ENCODE measurements at regions not wholly inside any gene's neighbourhood (a gene's known extent, or its start where the extent isn't known, plus 50 kb on each side); places are given as distances from the start of the nearest gene placed in this dataset.

DNA sequence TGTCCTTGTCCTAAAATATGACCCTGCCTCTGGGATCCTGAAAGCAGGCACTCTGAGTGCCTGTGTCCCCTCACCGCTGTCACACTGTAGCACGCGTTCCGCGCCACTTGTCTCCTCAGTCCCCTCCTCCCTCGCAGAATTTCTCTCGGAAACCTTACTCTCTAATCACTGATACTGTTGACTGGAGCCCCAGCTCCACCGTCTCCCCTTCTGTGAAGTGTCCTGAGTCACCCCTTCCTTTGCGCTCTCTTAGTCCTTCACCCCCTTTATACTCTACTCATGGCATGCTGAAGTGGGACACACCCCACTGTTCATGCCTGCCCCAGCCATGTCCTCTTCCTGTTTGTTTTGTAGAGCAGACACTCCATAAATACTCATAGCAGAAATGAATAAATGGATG, 104.7 kb downstream of the ZNF664 start:
- H4K91ac ChIP-seq (ENCODE audit: low read depth, low read length, poor library complexity), result no peak overlapping the region
- no peak overlapping the region for H2BK5ac ChIP-seq (ENCODE audit: low read length)
- H4K8ac ChIP-seq (ENCODE audit: low read depth, low read length), result no peak overlapping the region
- no peak overlapping the region for H3K4ac ChIP-seq (ENCODE audit: low read length)
- H3K4me3 ChIP-seq (ENCODE audit: low read length in 2 of 2), result no peak overlapping the region
- H2AFZ ChIP-seq (ENCODE audit: low read length), result no peak overlapping the region
- H3K9me3 ChIP-seq (replicated peaks in 1 of 2; ENCODE audit: control insufficient read depth in 2 of 2, insufficient read depth in 1 of 2, low read depth in 1 of 2, low read length in 2 of 2), result no peaks in the 10 kb centered on the region
- no CpG with 5 or more reads among the region's 9 CpGs for WGBS, 2 donors (ENCODE audit: extremely low coverage in 2 of 2, insufficient read length in 2 of 2, insufficient replicate concordance in 1 of 2)
- no peaks in the 10 kb centered on the region for H3K79me1 ChIP-seq (ENCODE audit: low read depth, low read length)
- H3K36me3 ChIP-seq (replicated peaks in 1 of 2; ENCODE audit: control insufficient read depth in 2 of 2, insufficient read depth in 2 of 2, low read length in 2 of 2), result no peaks in the 10 kb centered on the region
- H3K27me3 ChIP-seq (ENCODE audit: control insufficient read depth in 3 of 3, insufficient read depth in 3 of 3, low read depth in 1 of 3, low read length in 3 of 3), result no peaks in the 10 kb centered on the region
- H3K18ac ChIP-seq (ENCODE audit: low read length), result no peak overlapping the region
- H3K9ac ChIP-seq (ENCODE audit: low read depth, low read length, poor library complexity), result no peak overlapping the region
- no peak overlapping the region for H2AK5ac ChIP-seq (ENCODE audit: low read depth, low read length)
- no peak overlapping the region for H3K14ac ChIP-seq (ENCODE audit: low read length)
- DNase-seq (ENCODE audit: low spot score), result no peak
- no peak overlapping the region for H2BK12ac ChIP-seq (ENCODE audit: low read length)
- no peak overlapping the region for H3K4me2 ChIP-seq (ENCODE audit: insufficient read depth, low read length, poor library complexity, severe bottlenecking)
- H3K23ac ChIP-seq (ENCODE audit: low read depth, low read length, poor library complexity), result no peak overlapping the region
- H3K4me1 ChIP-seq (ENCODE audit: control insufficient read depth in 2 of 2, insufficient read depth in 1 of 2, low read depth in 1 of 2, low read length in 2 of 2), result peaks cover 15 to 17% of the 10 kb centered on the region in 2 donors
- H2BK15ac ChIP-seq (ENCODE audit: low read length), result no peak overlapping the region
- no peak overlapping the region for H2BK120ac ChIP-seq (ENCODE audit: low read depth, low read length)
- H3K27ac ChIP-seq (replicated peaks; ENCODE audit: low read length), result no peak overlapping the region

DNA sequence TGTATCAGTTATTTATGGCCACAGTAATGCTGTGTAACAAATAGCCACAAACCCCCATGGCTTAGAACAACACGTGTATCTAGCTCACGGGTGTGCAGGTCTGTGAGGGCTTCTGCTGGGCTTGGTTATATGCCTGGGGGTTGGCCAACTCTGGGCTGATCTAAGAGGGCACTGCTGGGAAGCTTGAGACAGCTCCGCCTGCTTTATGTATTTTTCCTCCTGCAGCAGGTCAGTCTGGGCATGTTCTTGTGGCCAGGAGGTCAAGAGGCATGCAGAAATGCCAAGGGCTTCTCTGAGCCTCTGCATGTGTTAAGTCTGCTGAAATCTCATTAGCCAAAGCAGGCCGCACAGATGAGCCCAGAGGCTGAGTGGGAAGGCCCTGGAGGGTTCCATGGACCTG, 105.8 kb downstream of the ZNF664 start:
- no peaks in the 10 kb centered on the region for H3K27me3 ChIP-seq (ENCODE audit: control insufficient read depth in 3 of 3, insufficient read depth in 3 of 3, low read depth in 1 of 3, low read length in 3 of 3)
- no peak overlapping the region for H2BK15ac ChIP-seq (ENCODE audit: low read length)
- H3K36me3 ChIP-seq (replicated peaks in 1 of 2; ENCODE audit: control insufficient read depth in 2 of 2, insufficient read depth in 2 of 2, low read length in 2 of 2), result no peaks in the 10 kb centered on the region
- peaks cover 6 to 8% of the 10 kb centered on the region in 2 donors for H3K4me1 ChIP-seq (ENCODE audit: control insufficient read depth in 2 of 2, insufficient read depth in 1 of 2, low read depth in 1 of 2, low read length in 2 of 2)
- WGBS, 2 donors (ENCODE audit: extremely low coverage in 2 of 2, insufficient read length in 2 of 2, insufficient replicate concordance in 1 of 2), result no CpG with 5 or more reads among the region's 4 CpGs
- no peak overlapping the region for H3K23ac ChIP-seq (ENCODE audit: low read depth, low read length, poor library complexity)
- H3K9me3 ChIP-seq (replicated peaks in 1 of 2; ENCODE audit: control insufficient read depth in 2 of 2, insufficient read depth in 1 of 2, low read depth in 1 of 2, low read length in 2 of 2), result no peaks in the 10 kb centered on the region
- no peaks in the 10 kb centered on the region for H3K79me1 ChIP-seq (ENCODE audit: low read depth, low read length)
- H3K18ac ChIP-seq (ENCODE audit: low read length), result no peak overlapping the region
- no peak overlapping the region for H2BK120ac ChIP-seq (ENCODE audit: low read depth, low read length)
- no peak overlapping the region for H3K9ac ChIP-seq (ENCODE audit: low read depth, low read length, poor library complexity)
- no peak overlapping the region for H2BK12ac ChIP-seq (ENCODE audit: low read length)
- H3K27ac ChIP-seq (replicated peaks; ENCODE audit: low read length), result no peak overlapping the region
- H3K4me3 ChIP-seq (ENCODE audit: low read length in 2 of 2), result no peak overlapping the region
- no peak overlapping the region for H4K8ac ChIP-seq (ENCODE audit: low read depth, low read length)
- no peak overlapping the region for H2AFZ ChIP-seq (ENCODE audit: low read length)
- H2AK5ac ChIP-seq (ENCODE audit: low read depth, low read length), result no peak overlapping the region
- no peak overlapping the region for H3K14ac ChIP-seq (ENCODE audit: low read length)
- no peak for DNase-seq (ENCODE audit: low spot score)
- no peak overlapping the region for H3K4me2 ChIP-seq (ENCODE audit: insufficient read depth, low read length, poor library complexity, severe bottlenecking)
- H2BK5ac ChIP-seq (ENCODE audit: low read length), result no peak overlapping the region
- H4K91ac ChIP-seq (ENCODE audit: low read depth, low read length, poor library complexity), result no peak overlapping the region
- no peak overlapping the region for H3K4ac ChIP-seq (ENCODE audit: low read length)

DNA sequence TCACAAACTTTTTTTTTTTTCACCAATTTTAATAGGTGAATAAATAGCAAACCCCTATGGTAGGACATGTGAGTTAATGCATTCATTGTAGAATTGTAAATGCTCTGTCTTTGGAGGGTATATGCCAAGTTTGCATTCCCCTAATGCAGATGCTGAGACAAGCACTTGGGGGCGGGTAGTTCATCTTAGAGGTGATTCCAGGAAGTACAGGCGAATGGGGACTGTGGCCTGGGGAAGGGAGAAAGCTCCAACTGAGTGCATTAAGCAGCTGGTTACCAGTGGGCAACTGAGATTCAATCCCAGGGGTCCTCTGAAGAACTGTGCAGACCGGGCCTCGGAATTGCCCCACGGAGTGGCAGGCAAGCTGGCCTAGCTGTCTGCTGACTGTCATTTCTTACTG, 107.6 kb downstream of the ZNF664 start:
- H3K4me1 ChIP-seq (ENCODE audit: control insufficient read depth in 2 of 2, insufficient read depth in 1 of 2, low read depth in 1 of 2, low read length in 2 of 2), result peaks cover under 1 to 6% of the 10 kb centered on the region in 2 donors
- no peaks in the 10 kb centered on the region for H3K79me1 ChIP-seq (ENCODE audit: low read depth, low read length)
- H2AFZ ChIP-seq (ENCODE audit: low read length), result no peak overlapping the region
- no peaks in the 10 kb centered on the region for H3K27me3 ChIP-seq (ENCODE audit: control insufficient read depth in 3 of 3, insufficient read depth in 3 of 3, low read depth in 1 of 3, low read length in 3 of 3)
- H3K36me3 ChIP-seq (replicated peaks in 1 of 2; ENCODE audit: control insufficient read depth in 2 of 2, insufficient read depth in 2 of 2, low read length in 2 of 2), result no peaks in the 10 kb centered on the region
- no peak overlapping the region for H3K4me3 ChIP-seq (ENCODE audit: low read length in 2 of 2)
- no CpG with 5 or more reads among the region's 5 CpGs for WGBS, 2 donors (ENCODE audit: extremely low coverage in 2 of 2, insufficient read length in 2 of 2, insufficient replicate concordance in 1 of 2)
- H2BK120ac ChIP-seq (ENCODE audit: low read depth, low read length), result no peak overlapping the region
- H3K4me2 ChIP-seq (ENCODE audit: insufficient read depth, low read length, poor library complexity, severe bottlenecking), result no peak overlapping the region
- H2BK12ac ChIP-seq (ENCODE audit: low read length), result no peak overlapping the region
- no peak for DNase-seq (ENCODE audit: low spot score)
- no peak overlapping the region for H4K8ac ChIP-seq (ENCODE audit: low read depth, low read length)
- no peaks in the 10 kb centered on the region for H3K9me3 ChIP-seq (replicated peaks in 1 of 2; ENCODE audit: control insufficient read depth in 2 of 2, insufficient read depth in 1 of 2, low read depth in 1 of 2, low read length in 2 of 2)
- H3K4ac ChIP-seq (ENCODE audit: low read length), result no peak overlapping the region
- H4K91ac ChIP-seq (ENCODE audit: low read depth, low read length, poor library complexity), result no peak overlapping the region
- no peak overlapping the region for H2AK5ac ChIP-seq (ENCODE audit: low read depth, low read length)
- no peak overlapping the region for H3K9ac ChIP-seq (ENCODE audit: low read depth, low read length, poor library complexity)
- peak overlapping the region; percentile 62 for H3K18ac ChIP-seq (ENCODE audit: low read length)
- H2BK15ac ChIP-seq (ENCODE audit: low read length), result peak overlapping the region; percentile 79
- no peak overlapping the region for H2BK5ac ChIP-seq (ENCODE audit: low read length)
- H3K27ac ChIP-seq (replicated peaks; ENCODE audit: low read length), result no peak overlapping the region
- peak overlapping the region; percentile 78 for H3K14ac ChIP-seq (ENCODE audit: low read length)
- H3K23ac ChIP-seq (ENCODE audit: low read depth, low read length, poor library complexity), result no peak overlapping the region

DNA sequence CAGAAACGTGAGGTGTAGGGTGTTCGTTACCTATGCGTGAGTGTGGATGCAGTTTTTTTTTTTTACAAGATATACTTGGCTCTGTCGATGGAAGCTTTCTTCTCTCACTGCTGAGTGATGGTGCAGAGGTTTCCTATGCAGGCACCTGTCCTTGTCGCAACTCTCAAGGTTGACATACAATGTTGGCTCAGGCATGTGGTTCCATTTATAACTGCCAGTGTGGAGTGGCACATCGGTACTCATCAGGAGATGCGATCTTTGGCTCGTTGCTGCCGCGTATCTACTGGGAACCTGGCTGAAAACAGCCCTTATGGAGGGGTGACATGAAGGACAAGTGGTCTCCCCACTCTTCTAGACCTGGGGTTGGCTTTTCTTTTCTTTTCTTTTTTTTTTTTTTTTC, 109.0 kb downstream of the ZNF664 start:
- no peak overlapping the region for H3K18ac ChIP-seq (ENCODE audit: low read length)
- no peaks in the 10 kb centered on the region for H3K27me3 ChIP-seq (ENCODE audit: control insufficient read depth in 3 of 3, insufficient read depth in 3 of 3, low read depth in 1 of 3, low read length in 3 of 3)
- no CpG with 5 or more reads among the region's 10 CpGs for WGBS, 2 donors (ENCODE audit: extremely low coverage in 2 of 2, insufficient read length in 2 of 2, insufficient replicate concordance in 1 of 2)
- no peak overlapping the region for H4K8ac ChIP-seq (ENCODE audit: low read depth, low read length)
- H3K9ac ChIP-seq (ENCODE audit: low read depth, low read length, poor library complexity), result no peak overlapping the region
- no peak overlapping the region for H2BK15ac ChIP-seq (ENCODE audit: low read length)
- no peak overlapping the region for H2BK5ac ChIP-seq (ENCODE audit: low read length)
- H3K14ac ChIP-seq (ENCODE audit: low read length), result no peak overlapping the region
- H2BK120ac ChIP-seq (ENCODE audit: low read depth, low read length), result no peak overlapping the region
- H3K4me3 ChIP-seq (ENCODE audit: low read length in 2 of 2), result no peak overlapping the region
- no peak overlapping the region for H3K23ac ChIP-seq (ENCODE audit: low read depth, low read length, poor library complexity)
- no peak overlapping the region for H4K91ac ChIP-seq (ENCODE audit: low read depth, low read length, poor library complexity)
- no peak overlapping the region for H3K4ac ChIP-seq (ENCODE audit: low read length)
- H3K27ac ChIP-seq (replicated peaks; ENCODE audit: low read length), result no peak overlapping the region
- no peaks in the 10 kb centered on the region for H3K9me3 ChIP-seq (replicated peaks in 1 of 2; ENCODE audit: control insufficient read depth in 2 of 2, insufficient read depth in 1 of 2, low read depth in 1 of 2, low read length in 2 of 2)
- DNase-seq (ENCODE audit: low spot score), result no peak
- no peak overlapping the region for H3K4me2 ChIP-seq (ENCODE audit: insufficient read depth, low read length, poor library complexity, severe bottlenecking)
- no peaks in the 10 kb centered on the region for H3K79me1 ChIP-seq (ENCODE audit: low read depth, low read length)
- no peaks in the 10 kb centered on the region for H3K36me3 ChIP-seq (replicated peaks in 1 of 2; ENCODE audit: control insufficient read depth in 2 of 2, insufficient read depth in 2 of 2, low read length in 2 of 2)
- H2AK5ac ChIP-seq (ENCODE audit: low read depth, low read length), result no peak overlapping the region
- H2AFZ ChIP-seq (ENCODE audit: low read length), result no peak overlapping the region
- H2BK12ac ChIP-seq (ENCODE audit: low read length), result no peak overlapping the region
- H3K4me1 ChIP-seq (ENCODE audit: control insufficient read depth in 2 of 2, insufficient read depth in 1 of 2, low read depth in 1 of 2, low read length in 2 of 2), result peaks cover 2 to 6% of the 10 kb centered on the region in 2 donors
